ENCODE measurements at regions not wholly inside any gene's neighbourhood (a gene's known extent, or its start where the extent isn't known, plus 50 kb on each side); places are given as distances from the start of the nearest gene placed in this dataset.
"Not testable (repeated sequence)": the region's sequence is repeated elsewhere in the genome, so short reads cannot be mapped to it uniquely, and the experiment has no call there.

DNA sequence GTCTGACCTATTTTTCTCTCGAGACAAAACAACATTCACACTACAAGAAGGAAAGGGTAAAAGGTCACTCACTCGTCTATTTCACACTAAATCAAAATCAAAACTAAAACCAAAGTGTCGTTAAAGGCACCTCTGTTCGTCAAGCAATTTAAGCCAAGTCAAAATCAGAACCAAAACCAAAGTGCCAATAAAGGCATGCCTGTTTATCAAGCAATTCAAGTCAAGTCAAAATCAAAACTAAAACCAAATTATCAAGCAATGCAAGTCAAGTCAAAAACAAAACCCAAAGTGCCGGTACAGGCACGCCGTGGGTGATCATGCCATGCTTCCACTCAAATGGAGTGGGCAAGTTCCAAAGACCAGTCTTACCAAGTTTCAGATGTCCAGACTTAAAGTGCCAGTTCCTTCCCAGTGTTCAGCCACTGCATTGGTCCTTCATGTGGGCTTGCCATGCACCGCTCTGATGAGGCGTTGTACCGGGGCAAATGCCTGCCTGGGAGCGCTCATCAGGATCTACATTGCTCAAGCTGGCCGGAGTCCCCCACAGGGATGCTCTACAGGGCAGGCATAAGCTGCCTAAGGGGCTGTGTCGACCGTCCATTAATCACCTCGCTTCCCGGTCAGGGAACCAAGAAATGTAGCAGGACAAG lies 55.1 kb upstream of the RBMX start:
- not testable (repeated sequence) for TF ChIP-seq POLR2A (IDR thresholded peaks at IDR 0.05; ENCODE audit: borderline replicate concordance, extremely low read depth, insufficient read depth, insufficient read length); EZH2phosphoT487 (IDR thresholded peaks at IDR 0.05; ENCODE audit: borderline replicate concordance); TCF7L2 (IDR thresholded peaks at IDR 0.05; ENCODE audit: borderline replicate concordance, extremely low read depth, insufficient read depth, insufficient read length); CEBPB (IDR thresholded peaks at IDR 0.05; ENCODE audit: low read depth); SIN3A (IDR thresholded peaks at IDR 0.05; ENCODE audit: low read depth); POLR2AphosphoS5 (IDR thresholded peaks at IDR 0.05; ENCODE audit: low read depth, low read length); RAD21 (IDR thresholded peaks at IDR 0.05; ENCODE audit: low read depth); SRF (IDR thresholded peaks at IDR 0.05; ENCODE audit: low read depth); SP1 (IDR thresholded peaks at IDR 0.05; ENCODE audit: low read depth); EZH2 (IDR thresholded peaks at IDR 0.05); YY1 (IDR thresholded peaks at IDR 0.05; ENCODE audit: extremely low read depth, insufficient replicate concordance, low read depth, low read length)
- TF ChIP-seq, protein P1, sequence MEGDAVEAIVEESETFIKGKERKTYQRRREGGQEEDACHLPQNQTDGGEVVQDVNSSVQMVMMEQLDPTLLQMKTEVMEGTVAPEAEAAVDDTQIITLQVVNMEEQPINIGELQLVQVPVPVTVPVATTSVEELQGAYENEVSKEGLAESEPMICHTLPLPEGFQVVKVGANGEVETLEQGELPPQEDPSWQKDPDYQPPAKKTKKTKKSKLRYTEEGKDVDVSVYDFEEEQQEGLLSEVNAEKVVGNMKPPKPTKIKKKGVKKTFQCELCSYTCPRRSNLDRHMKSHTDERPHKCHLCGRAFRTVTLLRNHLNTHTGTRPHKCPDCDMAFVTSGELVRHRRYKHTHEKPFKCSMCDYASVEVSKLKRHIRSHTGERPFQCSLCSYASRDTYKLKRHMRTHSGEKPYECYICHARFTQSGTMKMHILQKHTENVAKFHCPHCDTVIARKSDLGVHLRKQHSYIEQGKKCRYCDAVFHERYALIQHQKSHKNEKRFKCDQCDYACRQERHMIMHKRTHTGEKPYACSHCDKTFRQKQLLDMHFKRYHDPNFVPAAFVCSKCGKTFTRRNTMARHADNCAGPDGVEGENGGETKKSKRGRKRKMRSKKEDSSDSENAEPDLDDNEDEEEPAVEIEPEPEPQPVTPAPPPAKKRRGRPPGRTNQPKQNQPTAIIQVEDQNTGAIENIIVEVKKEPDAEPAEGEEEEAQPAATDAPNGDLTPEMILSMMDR (IDR thresholded peaks at IDR 0.05 in 2 of 3, conservative IDR thresholded peaks at IDR 0.05 in 1 of 3; ENCODE audit: borderline replicate concordance in 1 of 3, insufficient read depth in 1 of 3, low read depth in 2 of 3, low read length in 2 of 3) = not testable (repeated sequence)
- TF ChIP-seq, protein P2, sequence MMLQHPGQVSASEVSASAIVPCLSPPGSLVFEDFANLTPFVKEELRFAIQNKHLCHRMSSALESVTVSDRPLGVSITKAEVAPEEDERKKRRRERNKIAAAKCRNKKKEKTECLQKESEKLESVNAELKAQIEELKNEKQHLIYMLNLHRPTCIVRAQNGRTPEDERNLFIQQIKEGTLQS (IDR thresholded peaks at IDR 0.05) = not testable (repeated sequence)
- TF ChIP-seq, protein P3, sequence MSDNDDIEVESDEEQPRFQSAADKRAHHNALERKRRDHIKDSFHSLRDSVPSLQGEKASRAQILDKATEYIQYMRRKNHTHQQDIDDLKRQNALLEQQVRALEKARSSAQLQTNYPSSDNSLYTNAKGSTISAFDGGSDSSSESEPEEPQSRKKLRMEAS (IDR thresholded peaks at IDR 0.05) = not testable (repeated sequence)
